Astrocyte of the spinal cord (primary cell): ENCODE measurements at regions not wholly inside any gene's neighbourhood (a gene's known extent, or its start where the extent isn't known, plus 50 kb on each side); places are given as distances from the start of the nearest gene placed in this dataset.

ENCODE experiments used
- DNase-seq: peaks from one replicate; pipeline ENCODE4 v3.0.0; 2011; ENCODE audit warnings: low read depth, low spot score
- H3K4me3 ChIP-seq: 2 replicates; pipeline ENCODE4 v1.5.1; 2011; ENCODE audit warnings: low read depth, mild to moderate bottlenecking, low read length, moderate library complexity
- in situ Hi-C: cut with HindIII; loops from 2 replicates; pipeline ENCODE4 v1.10.0; 2017; ENCODE audit warnings: low sequenced_read_pairs
- TF ChIP-seq, protein P1 (sequence below): IDR thresholded peaks from 2 replicates; pipeline ENCODE4 v1.5.1; 2012; ENCODE audit warnings: low read depth, mild to moderate bottlenecking, low read length, inconsistent platforms

DNA sequence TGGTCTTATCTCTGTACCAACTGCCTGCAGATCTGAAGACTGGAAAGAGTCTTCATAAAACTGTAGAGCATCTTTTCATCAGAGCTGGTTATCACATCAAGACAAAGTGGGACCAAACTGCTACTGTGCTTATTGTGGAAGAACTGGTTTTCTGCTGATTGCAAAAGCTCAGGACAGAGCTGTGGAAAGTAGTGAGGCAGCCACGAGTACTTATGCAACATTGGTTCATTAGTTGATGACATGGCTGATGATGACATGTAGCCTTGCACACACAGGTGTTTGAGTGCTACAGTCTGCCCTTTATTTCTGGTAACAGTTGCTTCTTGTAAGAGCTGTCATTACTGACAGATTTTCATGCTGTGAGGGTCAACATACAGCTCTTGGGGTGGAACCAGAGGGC is 185.4 kb upstream of the GUCY1A2 start:
- no peak for DNase-seq
- in situ Hi-C loops: no loop called here
- TF ChIP-seq, protein P1, sequence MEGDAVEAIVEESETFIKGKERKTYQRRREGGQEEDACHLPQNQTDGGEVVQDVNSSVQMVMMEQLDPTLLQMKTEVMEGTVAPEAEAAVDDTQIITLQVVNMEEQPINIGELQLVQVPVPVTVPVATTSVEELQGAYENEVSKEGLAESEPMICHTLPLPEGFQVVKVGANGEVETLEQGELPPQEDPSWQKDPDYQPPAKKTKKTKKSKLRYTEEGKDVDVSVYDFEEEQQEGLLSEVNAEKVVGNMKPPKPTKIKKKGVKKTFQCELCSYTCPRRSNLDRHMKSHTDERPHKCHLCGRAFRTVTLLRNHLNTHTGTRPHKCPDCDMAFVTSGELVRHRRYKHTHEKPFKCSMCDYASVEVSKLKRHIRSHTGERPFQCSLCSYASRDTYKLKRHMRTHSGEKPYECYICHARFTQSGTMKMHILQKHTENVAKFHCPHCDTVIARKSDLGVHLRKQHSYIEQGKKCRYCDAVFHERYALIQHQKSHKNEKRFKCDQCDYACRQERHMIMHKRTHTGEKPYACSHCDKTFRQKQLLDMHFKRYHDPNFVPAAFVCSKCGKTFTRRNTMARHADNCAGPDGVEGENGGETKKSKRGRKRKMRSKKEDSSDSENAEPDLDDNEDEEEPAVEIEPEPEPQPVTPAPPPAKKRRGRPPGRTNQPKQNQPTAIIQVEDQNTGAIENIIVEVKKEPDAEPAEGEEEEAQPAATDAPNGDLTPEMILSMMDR: no peak
- H3K4me3 ChIP-seq: no peak overlapping the region

DNA sequence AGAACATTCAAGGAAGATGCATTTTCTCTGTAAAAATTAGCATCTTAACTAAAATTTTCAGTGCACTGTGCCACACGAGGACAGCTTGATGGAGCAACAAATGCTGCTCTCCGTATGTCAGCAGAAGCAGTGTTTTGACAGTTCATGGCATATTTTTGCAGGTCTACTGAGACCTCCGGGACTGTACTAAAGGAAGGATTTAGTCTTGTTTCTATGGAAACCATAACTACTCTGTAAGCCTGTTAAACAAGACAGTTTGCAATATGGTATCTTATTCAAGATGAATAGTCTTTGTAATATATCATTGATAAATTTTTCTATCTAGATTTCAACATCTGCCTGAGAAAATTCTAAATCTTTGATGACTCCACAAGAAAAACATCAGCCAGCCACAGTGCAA is 184.0 kb upstream of the GUCY1A2 start:
- in situ Hi-C loops: no loop called here
- TF ChIP-seq, protein P1: no peak
- DNase-seq: no peak

DNA sequence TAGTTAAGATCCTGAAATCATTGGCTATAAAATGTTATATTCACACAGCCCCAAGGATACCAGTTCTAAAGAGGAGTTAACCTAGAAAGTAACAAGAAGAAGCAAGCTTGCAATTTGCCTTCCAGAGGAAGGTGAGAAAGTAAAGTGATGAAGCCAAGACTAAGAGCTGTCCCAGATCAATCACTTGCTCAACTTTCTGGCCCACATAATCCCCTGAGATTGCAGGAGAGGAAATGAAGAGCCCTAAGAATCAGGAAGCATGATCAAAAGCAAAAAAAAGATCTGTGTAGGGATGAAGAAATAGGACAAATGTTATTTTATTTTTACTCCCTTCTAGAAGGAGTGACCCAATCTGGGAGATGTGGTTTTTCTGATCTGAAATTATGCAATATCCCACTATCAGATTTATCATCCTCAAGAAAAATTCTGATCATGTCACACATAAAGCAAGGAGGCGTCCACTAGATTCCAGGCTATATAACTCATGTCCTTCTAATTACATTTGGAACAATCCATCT is 180.3 kb upstream of the GUCY1A2 start:
- TF ChIP-seq, protein P1: no peak
- no peak overlapping the region for H3K4me3 ChIP-seq
- in situ Hi-C loops: no loop called here

More for the DNA sequence above, 184.0 kb upstream of the GUCY1A2 start:
- no peak overlapping the region for H3K4me3 ChIP-seq

DNA sequence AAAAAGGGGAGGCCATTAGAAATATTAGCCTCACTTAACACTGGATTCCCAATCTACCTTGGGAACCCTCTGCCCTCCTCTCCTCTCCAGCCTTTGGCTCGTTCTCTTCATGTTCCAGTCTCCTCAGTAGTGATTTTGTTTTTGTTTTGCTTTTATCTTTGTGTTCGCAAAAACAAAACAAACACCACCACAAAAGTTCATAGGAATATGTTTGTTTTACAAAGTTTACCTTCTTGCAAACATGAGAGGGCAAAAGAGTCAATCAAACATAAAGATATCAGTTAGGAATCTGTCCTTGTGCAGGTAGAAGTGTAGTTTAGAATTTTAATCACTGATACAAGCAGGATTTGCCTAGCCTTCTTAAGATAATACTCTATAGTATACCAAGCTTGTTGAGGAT is 179.7 kb upstream of the GUCY1A2 start:
- TF ChIP-seq, protein P1: no peak
- in situ Hi-C loops: no loop called here
- H3K4me3 ChIP-seq: no peak overlapping the region
- DNase-seq: no peak

More for the DNA sequence above, 180.3 kb upstream of the GUCY1A2 start:
- no peak for DNase-seq

DNA sequence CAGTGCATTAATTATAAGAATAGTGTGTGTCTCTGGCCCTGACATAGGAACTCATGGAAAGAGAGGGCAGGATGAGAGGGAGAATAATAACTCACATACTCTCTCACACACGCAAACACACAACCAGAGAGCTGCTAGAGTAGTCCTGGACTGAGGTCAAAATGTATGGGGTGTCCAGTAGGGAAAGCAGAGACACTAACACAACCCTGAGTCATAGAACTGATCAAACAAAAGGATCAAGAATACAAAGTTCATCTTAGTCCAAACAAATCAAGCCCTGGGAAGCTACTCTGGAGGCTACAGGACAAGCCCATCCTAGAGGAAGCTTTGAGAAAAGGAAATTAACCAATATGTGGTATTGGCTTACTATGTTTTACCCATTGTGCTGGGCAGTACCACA is 178.5 kb upstream of the GUCY1A2 start:
- no peak for DNase-seq
- TF ChIP-seq, protein P1: no peak
- H3K4me3 ChIP-seq: no peak overlapping the region
- in situ Hi-C loops: no loop called here

DNA sequence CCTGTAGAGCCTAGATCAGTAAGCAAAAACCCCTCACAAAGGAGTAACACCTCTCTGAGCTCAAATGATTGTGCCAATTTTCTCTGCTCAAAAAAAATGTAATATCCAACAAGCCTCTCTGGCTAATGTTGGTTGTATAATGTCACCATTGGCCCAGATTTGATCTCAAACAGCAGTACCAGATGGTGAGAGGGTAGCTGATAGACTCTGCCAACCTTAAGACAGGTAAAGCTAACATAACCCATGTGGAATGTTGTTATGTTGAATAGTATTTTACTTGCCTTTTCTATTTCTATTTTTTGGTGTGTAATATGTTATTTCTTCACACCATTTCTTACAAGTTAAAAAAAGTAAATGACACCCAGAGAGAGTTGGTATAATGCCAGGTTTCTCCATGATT is 166.7 kb upstream of the GUCY1A2 start:
- in situ Hi-C loops: no loop called here
- TF ChIP-seq, protein P1: no peak
- no peak overlapping the region for H3K4me3 ChIP-seq
- no peak for DNase-seq

DNA sequence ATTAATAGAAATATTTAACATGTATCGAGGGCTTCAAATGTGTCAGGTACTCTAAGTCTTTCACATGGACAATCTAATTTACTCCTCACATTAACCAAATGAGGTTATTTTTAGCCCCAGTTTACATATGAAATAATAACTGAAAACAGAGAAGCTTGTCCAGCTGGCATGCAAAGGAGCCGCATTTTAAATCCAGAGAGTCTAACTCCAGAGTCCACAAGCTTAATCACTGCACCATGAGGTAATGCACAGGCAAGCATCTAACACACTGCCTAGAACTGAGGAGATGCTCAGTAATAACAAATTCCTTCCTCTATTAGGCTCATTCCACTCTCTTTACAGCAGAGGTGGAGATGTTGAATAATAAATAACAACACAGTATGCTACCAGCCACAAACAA is 165.7 kb upstream of the GUCY1A2 start:
- H3K4me3 ChIP-seq: no peak overlapping the region
- TF ChIP-seq, protein P1: no peak
- in situ Hi-C loops: no loop called here
- no peak for DNase-seq
